IMR-90 (cell line): ENCODE measurements at regions not wholly inside any gene's neighbourhood (a gene's known extent, or its start where the extent isn't known, plus 50 kb on each side); places are given as distances from the start of the nearest gene placed in this dataset.
A peak's percentile ranks its signal among the peaks of the same experiment; 100 is the strongest.

Experiments
- ATAC-seq: fragments of 200-7000 bp; cut with Tn5 transposase; 2 replicates; pipeline ENCODE4 v1.9.1; 2020; ENCODE audit warnings: low read depth, mild to moderate bottlenecking, moderate library complexity
- BruUV-seq: library from RNA; stranded (reverse); fragments of 400-500 nt; replicated peaks from 2 replicates; lab custom pipeline; 2021; lab: Mats Ljungman, UMichigan
- CTCF ChIA-PET: fragments of 300-600 bp; formaldehyde crosslinking; extraction: SDS; loops from one replicate; lab custom pipeline; 2021; ENCODE audit warnings: antibody characterized with exemption; lab: Yijun Ruan, JAX
- POLR2A ChIA-PET: fragments of 300-600 bp; sonication (Branson Sonifier 250); formaldehyde crosslinking; loops from one replicate; lab custom pipeline; 2022; ENCODE audit warnings: antibody characterized with exemption; ENCODE audit not compliant: unreplicated experiment; lab: Charles Lee
- DNase-seq: peaks from one replicate; pipeline ENCODE4 v3.0.0; 2013
- H2AFZ ChIP-seq: replicated peaks from 2 replicates; pipeline ENCODE3; 2013; ENCODE audit warnings: low read length, mild to moderate bottlenecking; ENCODE audit not compliant: poor library complexity
- H2AK5ac ChIP-seq: 2 replicates; pipeline ENCODE4 v1.6.1; 2013; ENCODE audit warnings: low read depth, low read length, inconsistent platforms
- H2AK9ac ChIP-seq: replicated peaks from 2 replicates; pipeline ENCODE3; 2013; ENCODE audit warnings: mild to moderate bottlenecking, low read depth, low read length, moderate library complexity; ENCODE audit not compliant: poor library complexity
- H2BK120ac ChIP-seq: 2 replicates; pipeline ENCODE4 v1.6.1; 2013; ENCODE audit warnings: low read depth, low read length, inconsistent platforms
- H2BK15ac ChIP-seq: 3 replicates; pipeline ENCODE4 v1.6.1; 2013; ENCODE audit warnings: low read depth, low read length, inconsistent platforms
- H2BK20ac ChIP-seq: 2 replicates; pipeline ENCODE4 v1.6.1; 2013; ENCODE audit warnings: low read depth, mild to moderate bottlenecking, inconsistent platforms, low read length, moderate library complexity
- H2BK5ac ChIP-seq: 2 replicates; pipeline ENCODE4 v1.6.1; 2013; ENCODE audit warnings: mild to moderate bottlenecking, low read depth, low read length, inconsistent platforms; ENCODE audit not compliant: poor library complexity, severe bottlenecking
- H3K14ac ChIP-seq: replicated peaks from 2 replicates; pipeline ENCODE4 v1.6.1; 2013; ENCODE audit warnings: low read depth, low read length, inconsistent platforms
- H3K18ac ChIP-seq: 2 replicates; pipeline ENCODE4 v1.6.1; 2013; ENCODE audit warnings: low read depth, low read length, control low read depth
- H3K23ac ChIP-seq: 2 replicates; pipeline ENCODE4 v1.6.1; 2013; ENCODE audit warnings: low read depth, low read length, inconsistent platforms
- H3K27ac ChIP-seq: 2 replicates; pipeline ENCODE4 v1.5.1; 2013; ENCODE audit warnings: mild to moderate bottlenecking, control low read depth, low read length; ENCODE audit not compliant: insufficient read depth
- H3K27me3 ChIP-seq: 2 replicates; pipeline ENCODE4 v1.6.1; 2013; ENCODE audit warnings: low read length; ENCODE audit not compliant: control insufficient read depth, insufficient read depth
- H3K36me3 ChIP-seq: 2 replicates; pipeline ENCODE4 v1.6.1; 2013; ENCODE audit warnings: low read length, mixed read lengths; ENCODE audit not compliant: control insufficient read depth, insufficient read depth
- H3K4ac ChIP-seq: 2 replicates; pipeline ENCODE4 v1.6.1; 2013; ENCODE audit warnings: low read depth, low read length, inconsistent platforms
- H3K4me1 ChIP-seq: 2 replicates; pipeline ENCODE4 v1.6.1; 2013; ENCODE audit warnings: low read length, mixed read lengths; ENCODE audit not compliant: control insufficient read depth, insufficient read depth
- H3K4me2 ChIP-seq: 2 replicates; pipeline ENCODE4 v1.6.1; 2013; ENCODE audit warnings: low read depth, mild to moderate bottlenecking, control low read depth, low read length, moderate library complexity
- H3K4me3 ChIP-seq: 2 replicates; pipeline ENCODE4 v1.5.1; 2013; ENCODE audit warnings: low read depth, mild to moderate bottlenecking, control low read depth, low read length, moderate library complexity; ENCODE audit not compliant: insufficient read depth
- H3K56ac ChIP-seq: 2 replicates; pipeline ENCODE4 v1.6.1; 2013; ENCODE audit warnings: low read length, inconsistent platforms; ENCODE audit not compliant: insufficient read depth; ENCODE audit errors: extremely low read depth
- H3K79me1 ChIP-seq, 2 experiments: 2 replicates each; pipeline ENCODE4 v1.6.1; 2013; ENCODE audit warnings: low read length in 2 of 2, inconsistent platforms in 1 of 2, low read depth in 1 of 2
- H3K9ac ChIP-seq: 2 replicates; pipeline ENCODE4 v1.6.1; 2013; ENCODE audit warnings: low read depth, low read length, control low read depth
- H3K9me1 ChIP-seq: 2 replicates; pipeline ENCODE4 v1.6.1; 2013; ENCODE audit warnings: low read length, inconsistent platforms; ENCODE audit not compliant: insufficient read depth
- H3K9me3 ChIP-seq: 2 replicates; pipeline ENCODE4 v1.6.1; 2013; ENCODE audit warnings: low read length; ENCODE audit not compliant: control insufficient read depth, insufficient read depth
- H4K20me1 ChIP-seq: 2 replicates; pipeline ENCODE4 v1.6.1; 2013; ENCODE audit warnings: low read length, inconsistent platforms; ENCODE audit not compliant: insufficient read depth
- H4K5ac ChIP-seq: 2 replicates; pipeline ENCODE4 v1.6.1; 2013; ENCODE audit warnings: mild to moderate bottlenecking, low read depth, low read length, control low read depth
- H4K8ac ChIP-seq, 2 experiments: 2 replicates each; pipeline ENCODE4 v1.6.1; 2013; ENCODE audit warnings: low read depth in 2 of 2, low read length in 2 of 2, control low read depth in 1 of 2, inconsistent platforms in 1 of 2
- H4K91ac ChIP-seq: 2 replicates; pipeline ENCODE4 v1.6.1; 2013; ENCODE audit warnings: low read depth, low read length, inconsistent platforms; ENCODE audit not compliant: insufficient read depth
- BHLHE40 ChIP-seq: fragments of 150-350 bp; IDR thresholded peaks from 2 replicates; pipeline ENCODE4 v1.6.1; 2016; ENCODE audit warnings: mild to moderate bottlenecking, low read depth, low read length
- CEBPB ChIP-seq: IDR thresholded peaks from 2 replicates; pipeline ENCODE4 v1.6.1; 2012; ENCODE audit warnings: low read depth, low read length, improper control_type of control experiment
- CHD1 ChIP-seq: IDR thresholded peaks from 2 replicates; pipeline ENCODE4 v1.6.1; 2012; ENCODE audit warnings: low read depth, low read length, improper control_type of control experiment
- MXI1 ChIP-seq: IDR thresholded peaks from 2 replicates; pipeline ENCODE4 v1.6.1; 2012; ENCODE audit warnings: low read depth, mild to moderate bottlenecking, low read length, moderate library complexity, borderline replicate concordance
- NFE2L2 ChIP-seq: fragments of 150-350 bp; IDR thresholded peaks from 2 replicates; pipeline ENCODE4 v1.6.1; 2016; ENCODE audit warnings: low read depth, mild to moderate bottlenecking, low read length
- RAD21 ChIP-seq: IDR thresholded peaks from 2 replicates; pipeline ENCODE4 v1.6.1; 2012; ENCODE audit warnings: low read length, improper control_type of control experiment
- RCOR1 ChIP-seq: IDR thresholded peaks from 2 replicates; pipeline ENCODE4 v1.6.1; 2012; ENCODE audit warnings: mild to moderate bottlenecking, low read length, improper control_type of control experiment; ENCODE audit not compliant: insufficient replicate concordance
- SMC3 ChIP-seq: fragments of 150-350 bp; IDR thresholded peaks from 2 replicates; pipeline ENCODE4 v1.6.1; 2016; ENCODE audit warnings: low read depth, mild to moderate bottlenecking, antibody characterized with exemption, low read length, moderate library complexity
- USF2 ChIP-seq: fragments of 150-350 bp; IDR thresholded peaks from 2 replicates; pipeline ENCODE4 v1.6.1; 2017; ENCODE audit warnings: mild to moderate bottlenecking, antibody characterized with exemption, low read length, low read depth
- WGBS, 2 experiments: methylation state at CpG; one replicate each; pipeline versions ENCODE4 v1.1.5 to v1.1.7; 2013; ENCODE audit warnings: missing lambda C conversion rate in 2 of 2; ENCODE audit not compliant: insufficient read length in 1 of 2; ENCODE audit errors: extremely low coverage in 2 of 2; 5-methylcytosine and 5-hydroxymethylcytosine counted together
- dilution Hi-C: fragments of 300-500 bp; cut with HindIII; formaldehyde crosslinking; loops from one replicate; pipeline ENCODE4 v1.14.3; 2018; ENCODE audit warnings: low sequenced_read_pairs; ENCODE audit not compliant: unreplicated experiment
- in situ Hi-C: fragments of 300-500 bp; cut with MboI; formaldehyde crosslinking; loops from 3 replicates; pipeline ENCODE4 v1.14.3; 2019; ENCODE audit warnings: low sequenced_read_pairs, inconsistent platforms, mixed read lengths
- intact Hi-C: fragments of 100-400 bp; cut with micrococcal nuclease; formaldehyde crosslinking; loops from 2 replicates; pipeline ENCODE4 v1.10.0; 2022

GRCh38 chr5:54612711-54613110, 95.2 kb downstream of the SNX18 start:
- WGBS, 2 experiments, result 94% methylated on average over 2 of the region's 5 CpGs; no CpG with 5 or more reads in 1 of the 2 experiments
- no peak overlapping the region for H4K8ac ChIP-seq
- peak overlapping the region; percentile 18 for H2AFZ ChIP-seq
- H4K5ac ChIP-seq, result no peak overlapping the region
- H4K91ac ChIP-seq, result peak overlapping the region; percentile 33; the same call in 1 of the 2 replicates
- no peak overlapping the region for H2AK9ac ChIP-seq
- H2BK5ac ChIP-seq, result no peak overlapping the region
- H3K9me3 ChIP-seq, result no peaks in the 10 kb centered on the region
- dilution Hi-C loops, result no loop called here
- no peak overlapping the region for H2BK20ac ChIP-seq
- H3K4ac ChIP-seq, result peak overlapping the region; percentile 11
- H3K14ac ChIP-seq, result peak overlapping the region; percentile 44; the same call in 1 of the 2 replicates
- no peak overlapping the region for H3K56ac ChIP-seq
- no peaks in the 10 kb centered on the region for H4K20me1 ChIP-seq
- DNase-seq (no peak), ATAC-seq (no peak)
- peak overlapping the region; percentile 84 for H2AK5ac ChIP-seq
- ChIA-PET CTCF (no interaction called here), POLR2A (no interaction called here)
- no TSS peak for BruUV-seq
- no peaks in the 10 kb centered on the region for H3K36me3 ChIP-seq
- H3K4me3 ChIP-seq, result no peak overlapping the region
- H3K27me3 ChIP-seq, result no peaks in the 10 kb centered on the region
- H3K79me1 ChIP-seq, result 0 out of 4 replicates have a peak, but pooled peaks cover 0 to 8% of the 10 kb centered on the region in 2 experiments
- H3K4me2 ChIP-seq, result no peak overlapping the region
- TF ChIP-seq NFE2L2 (no peak), SMC3 (no peak), RCOR1 (no peak), MXI1 (no peak), CEBPB (no peak), USF2 (no peak), CHD1 (no peak), BHLHE40 (no peak), RAD21 (no peak)
- peak overlapping the region; percentile 26 for H2BK120ac ChIP-seq
- H3K23ac ChIP-seq, result no peak overlapping the region
- H3K9me1 ChIP-seq, result peaks cover 20% of the 10 kb centered on the region
- H3K9ac ChIP-seq, result no peak overlapping the region
- H2BK15ac ChIP-seq, result no peak overlapping the region; the same call in 2 of the 3 replicates
- intact Hi-C loops, result no loop called here
- H3K27ac ChIP-seq, result no peak overlapping the region
- in situ Hi-C loops, result no loop called here
- peaks cover 23% of the 10 kb centered on the region for H3K4me1 ChIP-seq
- 0 out of 2 replicates have a peak overlapping the region, but pooled peaks have one; percentile 5 for H3K18ac ChIP-seq
